ENCODE measurements at regions not wholly inside any gene's neighbourhood (a gene's known extent, or its start where the extent isn't known, plus 50 kb on each side); places are given as distances from the start of the nearest gene placed in this dataset.
A peak's percentile ranks its signal among the peaks of the same experiment; 100 is the strongest.
"Not testable (repeated sequence)": the region's sequence is repeated elsewhere in the genome, so short reads cannot be mapped to it uniquely, and the experiment has no call there.

- no peak for DNase-seq (ENCODE audit: low spot score)
Observed at GRCh38 chr12:42030588-42030987, 114.1 kb downstream of the GXYLT1 start.

GRCh38 chr12:42027546-42027945 is 117.1 kb downstream of the GXYLT1 start:
- DNase-seq (ENCODE audit: low spot score): no peak

DNA sequence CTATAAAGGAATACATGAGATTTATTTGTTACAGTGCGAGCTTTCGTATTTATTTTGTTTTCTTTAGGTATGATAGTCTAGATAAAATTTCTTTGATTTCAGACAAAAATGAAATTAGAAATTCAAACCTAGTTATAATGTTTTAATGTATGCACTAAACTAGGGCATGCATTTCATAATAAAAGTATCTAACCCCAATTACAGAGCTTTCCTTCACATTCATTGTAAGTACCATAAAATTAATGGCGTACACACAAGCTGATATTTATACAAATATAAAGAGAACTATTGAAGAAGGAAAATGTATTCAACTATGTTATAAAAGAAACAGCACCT is 120.2 kb downstream of the GXYLT1 start:
- DNase-seq (ENCODE audit: low spot score): no peak

DNA sequence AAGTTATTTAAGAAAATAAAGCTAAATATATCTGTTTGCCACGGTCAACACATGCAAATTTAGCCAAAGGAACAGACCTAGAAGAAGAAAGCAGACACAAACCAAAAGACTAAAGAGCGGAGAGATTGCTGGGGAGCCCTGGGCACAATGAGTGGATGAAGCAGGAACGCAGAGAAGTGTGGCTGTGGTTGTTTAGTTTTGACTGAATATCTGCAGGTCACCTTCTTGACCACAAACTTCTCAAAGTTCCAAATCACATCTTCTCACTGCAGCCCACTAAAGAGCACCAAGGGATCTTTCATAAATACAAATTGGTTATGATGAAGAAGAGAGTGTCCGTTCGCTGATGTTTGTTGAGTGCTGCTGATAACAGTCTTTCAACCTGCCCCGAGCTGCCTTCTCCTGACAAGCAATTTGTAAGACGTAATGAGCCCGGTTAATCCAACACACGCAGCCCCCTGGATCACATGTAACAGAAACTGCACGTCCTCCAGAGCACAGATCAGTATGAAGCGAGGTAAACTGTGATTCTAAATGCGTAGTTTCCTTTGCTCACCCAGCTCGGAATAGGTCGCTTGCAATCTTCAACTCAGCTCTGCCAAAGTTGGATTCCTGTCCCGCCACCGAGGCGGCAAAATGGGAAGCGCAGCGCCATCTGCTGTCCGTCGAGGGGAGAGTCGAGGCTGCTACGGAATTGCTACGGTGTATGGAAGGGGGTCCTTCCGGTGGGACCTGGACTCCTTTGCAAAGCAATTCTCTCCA is 120.8 kb downstream of the GXYLT1 start:
- DNase-seq (ENCODE audit: low spot score): peak; percentile 83

- DNase-seq (ENCODE audit: low spot score): not testable (repeated sequence)
Observed at GRCh38 chr12:42021937-42022336, 122.7 kb downstream of the GXYLT1 start.

DNA sequence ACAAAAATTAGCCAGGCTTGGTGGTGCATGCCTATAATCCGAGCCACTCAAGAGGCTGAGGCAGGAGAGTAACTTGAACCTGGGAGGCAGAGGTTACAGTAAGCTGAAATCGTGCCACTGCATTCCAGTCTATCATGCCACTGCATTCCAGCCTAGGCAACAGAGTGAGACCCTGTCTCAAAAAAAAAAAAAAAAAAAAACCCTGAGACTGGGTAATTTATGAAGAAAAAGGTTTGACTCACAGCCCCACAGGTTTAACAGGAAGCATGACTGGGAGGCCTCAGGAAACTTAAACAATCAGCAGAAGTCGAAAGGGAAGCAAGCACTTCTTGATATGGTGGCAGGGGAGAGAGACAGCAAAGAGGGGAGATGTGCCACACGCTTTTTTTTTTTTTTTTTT is 123.2 kb downstream of the GXYLT1 start:
- no peak for DNase-seq (ENCODE audit: low spot score)

DNA sequence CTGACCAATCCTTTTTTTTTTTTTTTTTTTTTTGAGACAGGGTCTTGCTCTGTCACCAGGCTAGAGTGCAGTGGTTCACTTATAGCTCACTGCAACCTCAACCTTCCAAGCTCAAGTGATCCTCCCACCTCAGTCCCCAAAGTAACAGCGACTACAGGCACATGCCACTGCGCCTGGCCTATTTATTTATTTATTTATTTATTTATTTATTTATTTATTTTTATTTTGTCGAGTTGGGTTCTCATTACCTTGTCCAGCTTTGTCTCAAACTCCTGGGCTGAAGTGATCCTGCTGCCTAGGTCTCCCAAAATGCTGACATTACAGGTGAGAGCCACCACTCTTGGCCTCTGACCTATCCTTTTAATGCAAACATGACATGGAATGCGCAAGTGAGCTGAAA is 124.4 kb downstream of the GXYLT1 start:
- no peak for DNase-seq (ENCODE audit: low spot score)

DNA sequence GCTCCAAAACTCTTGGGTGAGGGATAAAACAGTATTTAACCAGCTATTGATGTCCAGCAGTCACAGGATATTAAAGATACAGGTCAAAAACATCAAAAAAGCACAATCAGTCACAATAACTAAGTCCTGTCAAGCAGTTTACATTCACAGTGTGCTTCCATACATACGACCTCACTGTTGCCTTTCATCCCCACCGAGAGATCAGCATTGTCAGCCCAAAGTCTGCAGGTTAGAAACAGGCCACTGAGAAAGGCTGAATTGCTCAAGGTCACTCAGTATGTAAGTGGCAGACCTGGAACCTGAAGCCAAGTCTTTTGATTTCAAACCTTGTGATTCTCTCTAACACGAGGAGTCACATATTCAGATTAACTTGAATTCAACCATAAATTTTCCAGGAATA is 124.9 kb downstream of the GXYLT1 start:
- no peak for DNase-seq (ENCODE audit: low spot score)

DNA sequence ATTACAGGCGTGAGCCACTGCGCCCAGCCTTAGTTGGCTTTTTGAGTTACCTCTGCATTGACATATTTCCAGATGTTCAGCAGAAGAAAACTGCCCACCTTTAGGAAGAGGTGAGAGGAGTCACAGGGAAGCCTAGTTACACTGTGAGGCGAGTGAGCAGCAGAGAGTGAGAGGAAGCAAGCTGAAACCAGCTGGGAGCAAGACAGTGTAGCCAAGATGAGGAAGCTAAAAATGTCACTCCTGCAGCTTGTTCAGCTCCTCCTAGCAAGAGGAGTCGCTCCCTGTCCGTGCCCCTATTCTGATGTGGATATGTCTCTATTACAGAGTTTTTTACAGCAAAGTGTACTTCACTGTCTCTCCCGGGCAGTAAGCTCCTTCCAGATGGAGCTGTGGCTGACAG is 127.6 kb downstream of the GXYLT1 start:
- no peak for DNase-seq (ENCODE audit: low spot score)

DNA sequence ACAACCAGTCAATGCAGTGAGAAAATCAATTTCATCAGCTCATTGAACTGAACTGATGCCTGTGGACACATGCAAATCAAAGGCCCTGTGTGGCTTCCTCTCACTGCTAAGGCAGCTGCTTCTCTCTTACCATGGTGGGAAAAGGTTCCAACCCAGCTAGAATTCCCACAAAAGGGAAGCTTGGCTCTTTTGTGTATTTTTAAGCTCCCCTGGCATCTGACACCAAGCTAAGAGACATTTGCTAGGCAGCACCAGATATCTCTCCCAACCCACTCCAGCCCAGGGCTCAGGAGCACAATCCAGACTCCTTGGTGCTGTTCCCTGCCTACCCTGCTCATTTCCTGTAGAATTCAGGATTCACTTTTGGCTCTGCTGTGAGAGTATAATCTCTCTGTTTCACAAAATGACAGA is 129.6 kb downstream of the GXYLT1 start:
- no peak for DNase-seq (ENCODE audit: low spot score)

DNA sequence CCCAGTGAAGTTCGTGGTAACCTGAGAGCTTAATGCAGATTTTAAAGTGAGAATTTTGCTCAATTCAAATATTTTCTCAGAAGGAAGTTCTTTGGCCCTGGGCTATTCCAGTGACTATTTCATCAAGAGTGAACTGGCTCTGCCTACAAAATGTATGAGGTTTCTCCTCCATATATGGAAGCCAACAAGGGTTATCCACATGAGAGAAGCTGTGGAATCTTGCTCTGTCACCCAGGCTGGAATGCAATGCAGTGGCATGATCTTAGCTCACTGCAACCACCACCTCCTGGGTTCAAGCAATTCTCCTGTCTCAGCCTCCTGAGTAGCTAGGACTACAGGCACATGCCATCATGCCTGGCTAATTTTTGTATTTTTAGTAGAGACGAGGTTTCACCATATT is 132.2 kb downstream of the GXYLT1 start:
- not testable (repeated sequence) for DNase-seq (ENCODE audit: low spot score)

- DNase-seq (ENCODE audit: low spot score): no peak
Observed at GRCh38 chr12:42010715-42011114, 134.0 kb downstream of the GXYLT1 start.

- DNase-seq (ENCODE audit: low spot score): no peak
Observed at GRCh38 chr12:42010257-42010656, 134.4 kb downstream of the GXYLT1 start.

GRCh38 chr12:42008996-42009395 is 135.7 kb downstream of the GXYLT1 start:
- DNase-seq (ENCODE audit: low spot score): no peak

DNA sequence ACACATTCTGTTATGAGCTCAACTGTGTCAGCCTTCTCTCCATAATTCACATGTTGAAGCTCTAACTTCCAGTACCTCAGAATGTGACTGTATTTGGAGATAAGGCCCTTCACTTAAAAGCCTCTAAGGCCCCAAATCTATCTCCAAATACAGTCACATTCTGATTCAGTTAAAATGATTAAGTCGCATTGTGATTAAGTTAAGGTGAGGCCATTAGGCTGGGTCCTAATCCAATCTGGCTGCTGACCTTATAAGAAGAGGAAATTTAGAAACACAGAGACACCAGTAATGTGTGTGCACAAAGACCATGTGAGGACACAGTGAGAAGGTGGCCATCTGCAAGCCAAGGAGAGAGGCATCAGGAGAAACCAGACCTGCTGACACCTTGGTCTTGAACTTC is 141.6 kb downstream of the GXYLT1 start:
- no peak for DNase-seq (ENCODE audit: low spot score)

- no peak for DNase-seq (ENCODE audit: low spot score)
Observed at GRCh38 chr12:42002563-42002962, 142.1 kb downstream of the GXYLT1 start.

GRCh38 chr12:41998436-41998835 is 146.2 kb downstream of the GXYLT1 start:
- peak; percentile 39 for DNase-seq (ENCODE audit: low spot score)

DNA sequence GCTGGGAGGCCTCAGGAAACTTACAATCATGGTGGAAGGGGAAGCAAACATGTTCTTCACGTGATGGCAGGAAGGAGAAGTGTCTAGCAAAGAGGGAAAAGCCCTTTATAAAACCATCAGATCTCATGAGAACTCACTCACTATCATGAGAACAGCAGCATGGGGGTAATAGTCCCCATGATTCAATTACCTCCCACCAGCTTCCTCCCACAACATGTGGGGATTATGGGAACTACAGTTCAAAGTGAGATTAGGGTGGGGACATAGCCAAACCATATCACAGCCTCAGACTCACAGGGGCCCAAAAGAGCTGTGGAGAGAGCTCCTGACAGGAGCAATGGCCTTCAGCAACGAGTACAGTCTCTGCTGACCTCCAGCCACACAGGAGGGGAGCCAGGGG is 151.4 kb downstream of the GXYLT1 start:
- DNase-seq (ENCODE audit: low spot score): no peak

DNA sequence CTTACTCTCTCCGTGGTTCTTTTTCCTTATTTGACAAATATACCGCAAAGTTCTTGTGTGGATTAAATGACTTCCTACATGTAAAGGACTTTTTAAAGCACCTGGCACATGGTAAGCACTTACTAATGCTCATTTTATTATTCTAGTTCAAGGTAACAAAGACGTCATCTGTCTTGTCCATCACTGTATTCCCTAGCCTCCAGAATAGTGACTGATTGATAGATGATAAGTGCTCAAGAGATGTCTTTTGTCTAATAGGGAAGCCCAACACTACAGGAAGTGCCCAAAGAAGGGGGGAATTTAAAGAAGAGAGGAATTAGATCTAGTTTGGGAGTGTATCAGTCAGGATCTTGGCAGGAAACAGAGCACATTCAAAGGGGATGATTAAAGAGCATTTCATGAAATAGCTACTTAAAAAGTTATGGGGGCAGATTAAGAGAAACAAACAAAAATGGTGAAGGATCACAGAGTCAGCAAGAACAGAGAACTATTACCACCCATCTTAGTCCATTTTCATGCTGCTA is 151.9 kb downstream of the GXYLT1 start:
- DNase-seq (ENCODE audit: low spot score): no peak

- no peak for DNase-seq (ENCODE audit: low spot score)
Observed at GRCh38 chr12:41992022-41992421, 152.7 kb downstream of the GXYLT1 start.

DNA sequence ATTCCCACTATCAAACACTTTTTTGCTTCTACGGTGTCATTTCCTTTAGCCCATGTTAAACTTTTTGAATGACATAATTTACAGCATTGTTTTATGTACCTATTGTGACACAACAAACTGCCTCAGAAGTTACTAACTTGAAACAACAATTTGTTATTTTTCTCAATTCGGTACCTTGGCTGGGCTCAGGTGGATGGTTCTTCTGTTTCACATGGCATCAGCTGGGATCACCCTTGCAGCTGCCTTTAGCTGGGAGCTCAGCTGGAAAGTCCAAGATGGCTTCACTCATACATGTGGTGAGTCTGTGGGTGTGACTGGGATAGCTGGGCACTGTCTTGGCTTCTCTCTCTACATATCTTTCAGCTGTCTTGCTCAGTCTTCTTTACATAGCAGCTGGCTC is 156.0 kb downstream of the GXYLT1 start:
- no peak for DNase-seq (ENCODE audit: low spot score)

DNA sequence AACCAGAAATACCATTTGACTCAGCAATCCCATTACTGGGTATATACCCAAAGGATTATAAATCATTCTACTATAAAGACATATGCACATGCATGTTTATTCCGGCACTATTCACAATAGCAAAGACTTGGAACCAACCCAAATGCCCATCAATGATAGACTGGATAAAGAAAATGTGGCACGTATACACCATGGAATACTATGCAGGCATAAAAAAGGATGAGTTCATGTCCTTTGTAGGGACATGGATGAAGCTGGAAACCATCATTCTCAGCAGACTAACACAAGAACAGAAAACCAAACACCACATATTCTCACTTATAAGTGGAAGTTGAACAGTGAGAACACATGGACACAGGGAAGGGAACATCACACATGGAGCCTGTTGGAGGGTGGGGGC is 158.2 kb downstream of the GXYLT1 start:
- not testable (repeated sequence) for DNase-seq (ENCODE audit: low spot score)

GRCh38 chr12:41983856-41984255 is 160.8 kb downstream of the GXYLT1 start:
- DNase-seq (ENCODE audit: low spot score): no peak

DNA sequence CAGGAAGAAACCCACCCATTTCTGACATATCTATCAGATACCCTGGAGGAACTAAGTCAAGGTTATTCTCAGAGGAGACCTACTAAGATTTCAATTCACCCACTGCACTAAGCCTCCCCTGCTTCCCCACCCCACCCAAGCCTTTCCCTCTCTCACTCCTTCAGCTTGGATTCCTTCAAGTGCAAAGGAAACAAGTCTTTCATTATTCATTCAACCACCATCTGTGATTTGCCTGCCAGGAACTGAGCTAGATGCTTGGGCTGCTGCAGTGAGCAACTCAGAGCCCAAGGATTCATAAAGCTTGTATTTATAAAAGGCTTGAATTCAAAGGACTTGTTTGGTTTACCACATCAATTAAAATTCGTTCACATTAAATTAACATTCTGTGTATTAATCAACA is 161.3 kb downstream of the GXYLT1 start:
- DNase-seq (ENCODE audit: low spot score): peak; percentile 64
